GM13977 (cell line): ENCODE measurements at regions not wholly inside any gene's neighbourhood (a gene's known extent, or its start where the extent isn't known, plus 50 kb on each side); places are given as distances from the start of the nearest gene placed in this dataset.
"Not testable (repeated sequence)": the region's sequence is repeated elsewhere in the genome, so short reads cannot be mapped to it uniquely, and the experiment has no call there.

Experiments
- DNase-seq: peaks from one replicate; pipeline ENCODE4 v3.0.0; 2012; ENCODE audit warnings: low spot score
- CTCF ChIP-seq: IDR thresholded peaks from 2 replicates; pipeline ENCODE4 v1.5.1; 2012; ENCODE audit warnings: mild to moderate bottlenecking, control low read depth; ENCODE audit not compliant: insufficient read depth; ENCODE audit errors: extremely low read depth, missing control alignments
- in situ Hi-C: fragments of 300-500 bp; cut with MboI; formaldehyde crosslinking; loops from one replicate; pipeline ENCODE4 v1.12.0; 2022; ENCODE audit warnings: low sequenced_read_pairs, low pct_unique_long_range_greater_than_20kb, mixed read lengths, inconsistent platforms; ENCODE audit not compliant: unreplicated experiment

GRCh38 chr20:12941025-12941424, 67.7 kb upstream of the SPTLC3 start:
- in situ Hi-C loops = no loop called here
- DNase-seq = no peak
- TF ChIP-seq CTCF = no peak

- in situ Hi-C loops = no loop called here
- no peak for TF ChIP-seq CTCF
- DNase-seq = no peak
These were observed 66.6 kb upstream of the SPTLC3 start for GRCh38 chr20:12942123-12942522.

- DNase-seq = no peak
- no peak for TF ChIP-seq CTCF
- in situ Hi-C loops = no loop called here
These were observed 62.0 kb upstream of the SPTLC3 start for GRCh38 chr20:12946789-12947188.

- DNase-seq = no peak
- TF ChIP-seq CTCF = no peak
- in situ Hi-C loops = no loop called here
These were observed 61.1 kb upstream of the SPTLC3 start for GRCh38 chr20:12947691-12948090.

GRCh38 chr20:12949429-12949980, 59.3 kb upstream of the SPTLC3 start:
- in situ Hi-C loops = no loop called here
- no peak for DNase-seq
- no peak for TF ChIP-seq CTCF

GRCh38 chr20:12954254-12954653, 54.5 kb upstream of the SPTLC3 start:
- in situ Hi-C loops, DNase-seq: not testable (repeated sequence)

GRCh38 chr20:12955611-12956010, 53.2 kb upstream of the SPTLC3 start:
- in situ Hi-C loops = no loop called here
- no peak for TF ChIP-seq CTCF
- no peak for DNase-seq
